ENCODE measurements at regions not wholly inside any gene's neighbourhood (a gene's known extent, or its start where the extent isn't known, plus 50 kb on each side); places are given as distances from the start of the nearest gene placed in this dataset.

- H3F3A ChIP-seq (replicated peaks; ENCODE audit: insufficient read depth) = no peaks in the 10 kb centered on the region
- no peaks in the 10 kb centered on the region for H3K79me2 ChIP-seq (ENCODE audit: insufficient read depth)
- no peak overlapping the region for H3K27ac ChIP-seq (ENCODE audit: low read depth in 2 of 2, low read length in 1 of 2)
- no peak overlapping the region for H3K4me3 ChIP-seq (ENCODE audit: low read depth in 2 of 2, low read length in 1 of 2)
- no peaks in the 10 kb centered on the region for H3K36me3 ChIP-seq (replicated peaks in 1 of 2; ENCODE audit: control insufficient read depth in 1 of 2, insufficient read depth in 2 of 2, low read length in 1 of 2)
- H3K9ac ChIP-seq = no peak overlapping the region
- no peaks in the 10 kb centered on the region for H3K27me3 ChIP-seq (ENCODE audit: insufficient read depth)
- no peaks in the 10 kb centered on the region for H3K9me3 ChIP-seq
- ChIA-PET CTCF (interaction anchor here (0.8 to 1.2 kb wide), 3 partner anchors 10 to 652 kb away, joined by 3 to 5 read pairs (median 4); no protein-coding TSS in a partner anchor), POLR2A (no interaction called here)
- no peaks in the 10 kb centered on the region for H3K9me2 ChIP-seq
- DNase-seq = no peak
- TF ChIP-seq USF1 (IDR thresholded peaks at IDR 0.05; ENCODE audit: borderline replicate concordance, low read depth) (no peak), TAF1 (IDR thresholded peaks at IDR 0.05; ENCODE audit: borderline replicate concordance, low read depth, low read length) (no peak), RXRA (IDR thresholded peaks at IDR 0.05; ENCODE audit: borderline replicate concordance, low read depth) (no peak), PBX3 (IDR thresholded peaks at IDR 0.05) (no peak), RAD21 (IDR thresholded peaks at IDR 0.05; ENCODE audit: low read length) (no peak), RFX5 (IDR thresholded peaks at IDR 0.05; ENCODE audit: low read length) (no peak), CHD2 (IDR thresholded peaks at IDR 0.05; ENCODE audit: low read length, partially characterized antibody) (no peak), FOXM1 (IDR thresholded peaks at IDR 0.05; ENCODE audit: low read depth) (no peak), JUND (IDR thresholded peaks at IDR 0.05) (no peak), NRF1 (IDR thresholded peaks at IDR 0.05; ENCODE audit: low read depth, low read length) (no peak), EP300 (IDR thresholded peaks at IDR 0.05; ENCODE audit: borderline replicate concordance in 1 of 2, low read depth in 1 of 2, low read length in 1 of 2) (no peak)
- TF ChIP-seq, protein P1, sequence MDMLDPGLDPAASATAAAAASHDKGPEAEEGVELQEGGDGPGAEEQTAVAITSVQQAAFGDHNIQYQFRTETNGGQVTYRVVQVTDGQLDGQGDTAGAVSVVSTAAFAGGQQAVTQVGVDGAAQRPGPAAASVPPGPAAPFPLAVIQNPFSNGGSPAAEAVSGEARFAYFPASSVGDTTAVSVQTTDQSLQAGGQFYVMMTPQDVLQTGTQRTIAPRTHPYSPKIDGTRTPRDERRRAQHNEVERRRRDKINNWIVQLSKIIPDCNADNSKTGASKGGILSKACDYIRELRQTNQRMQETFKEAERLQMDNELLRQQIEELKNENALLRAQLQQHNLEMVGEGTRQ (IDR thresholded peaks at IDR 0.05; ENCODE audit: borderline replicate concordance, low read depth, low read length) = no peak
- no peak overlapping the region for H2AFZ ChIP-seq (ENCODE audit: low read depth)
- H3K4me2 ChIP-seq = no peak overlapping the region
- WGBS (ENCODE audit: low lambda C conversion rate) = 86% methylated on average over 16 of the region's 19 CpGs
- H3K4me1 ChIP-seq (ENCODE audit: control insufficient read depth in 1 of 2, insufficient read depth in 2 of 2, low read depth in 1 of 2, low read length in 1 of 2) = peaks cover 11 to 14% of the 10 kb centered on the region in 2 experiments; a peak in 2 of 4 replicates
- no peaks in the 10 kb centered on the region for H4K20me1 ChIP-seq (ENCODE audit: insufficient read depth)
Observed at GRCh38 chr3:182729903-182730674, 63.2 kb upstream of the ATP11B start.

- H3K79me2 ChIP-seq (ENCODE audit: insufficient read depth) = no peaks in the 10 kb centered on the region
- H3F3A ChIP-seq (replicated peaks; ENCODE audit: insufficient read depth) = no peaks in the 10 kb centered on the region
- WGBS (ENCODE audit: low lambda C conversion rate) = 75% methylated on average over 1 of the region's 1 CpG
- no peak overlapping the region for H3K4me3 ChIP-seq (ENCODE audit: low read depth in 2 of 2, low read length in 1 of 2)
- POLR2A ChIA-PET = no interaction called here
- no peaks in the 10 kb centered on the region for H4K20me1 ChIP-seq (ENCODE audit: insufficient read depth)
- CTCF ChIA-PET = interaction anchor here (0.8 kb wide), 2 partner anchors 9 to 652 kb away, joined by 3 to 4 read pairs; no protein-coding TSS in a partner anchor
- H3K9ac ChIP-seq = no peak overlapping the region
- H3K9me3 ChIP-seq = no peaks in the 10 kb centered on the region
- H3K4me2 ChIP-seq = no peak overlapping the region
- H3K4me1 ChIP-seq (ENCODE audit: control insufficient read depth in 1 of 2, insufficient read depth in 2 of 2, low read depth in 1 of 2, low read length in 1 of 2) = peaks cover 7 to 9% of the 10 kb centered on the region in 2 experiments; a peak in 2 of 4 replicates
- H2AFZ ChIP-seq (ENCODE audit: low read depth) = no peak overlapping the region
- H3K27ac ChIP-seq (ENCODE audit: low read depth in 2 of 2, low read length in 1 of 2) = no peak overlapping the region
- DNase-seq = no peak
- no peaks in the 10 kb centered on the region for H3K27me3 ChIP-seq (ENCODE audit: insufficient read depth)
- no peaks in the 10 kb centered on the region for H3K36me3 ChIP-seq (replicated peaks in 1 of 2; ENCODE audit: control insufficient read depth in 1 of 2, insufficient read depth in 2 of 2, low read length in 1 of 2)
- H3K9me2 ChIP-seq = no peaks in the 10 kb centered on the region
- TF ChIP-seq ZBTB33 (IDR thresholded peaks at IDR 0.05; ENCODE audit: borderline replicate concordance, low read depth) = no peak
- no peak for TF ChIP-seq CHD2 (IDR thresholded peaks at IDR 0.05; ENCODE audit: low read length, partially characterized antibody)
- TF ChIP-seq TEAD4 (IDR thresholded peaks at IDR 0.05; ENCODE audit: borderline replicate concordance, insufficient read depth) = no peak
- TF ChIP-seq CTCF (IDR thresholded peaks at IDR 0.05) = no peak
- no peak for TF ChIP-seq MAX (IDR thresholded peaks at IDR 0.05; ENCODE audit: low read depth)
- TF ChIP-seq NRF1 (IDR thresholded peaks at IDR 0.05; ENCODE audit: low read depth, low read length) = no peak
- no peak for TF ChIP-seq RAD21 (IDR thresholded peaks at IDR 0.05; ENCODE audit: low read length)
- no peak for TF ChIP-seq TAF1 (IDR thresholded peaks at IDR 0.05; ENCODE audit: borderline replicate concordance, low read depth, low read length)
- TF ChIP-seq FOXJ3 (CRISPR knock-in tag; IDR thresholded peaks at IDR 0.05) = no peak
- no peak for TF ChIP-seq RCOR1 (IDR thresholded peaks at IDR 0.05; ENCODE audit: low read length)
- no peak for TF ChIP-seq RFX5 (IDR thresholded peaks at IDR 0.05; ENCODE audit: low read length)
Observed at GRCh38 chr3:182730675-182731042, 62.6 kb upstream of the ATP11B start.

All from SK-N-SH (cell line).